Stimulated activated CD4-positive, alpha-beta T cell treated with anti-CD3 and anti-CD28 coated beads, Interleukin-12 subunit alpha, Interleukin-12 subunit beta, amount 100 ng/mL, for 48 hours (primary cell): ENCODE measurements at regions not wholly inside any gene's neighbourhood (a gene's known extent, or its start where the extent isn't known, plus 50 kb on each side); places are given as distances from the start of the nearest gene placed in this dataset.
"Not testable (repeated sequence)": the region's sequence is repeated elsewhere in the genome, so short reads cannot be mapped to it uniquely, and the experiment has no call there.

Source experiments
- DNase-seq, 3 donors: peaks; one replicate each; pipeline ENCODE4 v3.0.0-alpha.2; 2020; ENCODE audit warnings: low read depth in 2 of 3, low spot score in 1 of 3

- not testable (repeated sequence) for DNase-seq
Measured at GRCh38 chr2:132318481-132318880, 98.1 kb upstream of the GPR39 start.

GRCh38 chr2:132324005-132324404 is 92.6 kb upstream of the GPR39 start:
- not testable (repeated sequence) for DNase-seq

- DNase-seq: not testable (repeated sequence)
Measured at GRCh38 chr2:132332345-132333033, 84.1 kb upstream of the GPR39 start.

GRCh38 chr2:132337135-132337534 is 79.5 kb upstream of the GPR39 start:
- DNase-seq: not testable (repeated sequence)

- DNase-seq: not testable (repeated sequence)
Measured at GRCh38 chr2:132337844-132338243, 78.8 kb upstream of the GPR39 start.

GRCh38 chr2:132347041-132347780 is 69.4 kb upstream of the GPR39 start:
- not testable (repeated sequence) for DNase-seq

GRCh38 chr2:132349092-132349687 is 67.4 kb upstream of the GPR39 start:
- not testable (repeated sequence) for DNase-seq

GRCh38 chr2:132351668-132352067 is 64.9 kb upstream of the GPR39 start:
- not testable (repeated sequence) for DNase-seq

GRCh38 chr2:132352481-132353001 is 64.1 kb upstream of the GPR39 start:
- DNase-seq: not testable (repeated sequence)

GRCh38 chr2:132353380-132353779 is 63.2 kb upstream of the GPR39 start:
- not testable (repeated sequence) for DNase-seq

- not testable (repeated sequence) for DNase-seq
Measured at GRCh38 chr2:132360964-132361363, 55.6 kb upstream of the GPR39 start.

- DNase-seq: not testable (repeated sequence)
Measured at GRCh38 chr2:132361498-132361897, 55.1 kb upstream of the GPR39 start.

GRCh38 chr2:132363352-132363751 is 53.3 kb upstream of the GPR39 start:
- not testable (repeated sequence) for DNase-seq

GRCh38 chr2:132365963-132366362 is 50.6 kb upstream of the GPR39 start:
- not testable (repeated sequence) for DNase-seq

- DNase-seq: no peak
Measured at GRCh38 chr2:132366421-132367180, 50.0 kb upstream of the GPR39 start.
